Fibroblast of peridontal ligament (primary cell): ENCODE measurements at regions not wholly inside any gene's neighbourhood (a gene's known extent, or its start where the extent isn't known, plus 50 kb on each side); places are given as distances from the start of the nearest gene placed in this dataset.
"Not testable (repeated sequence)": the region's sequence is repeated elsewhere in the genome, so short reads cannot be mapped to it uniquely, and the experiment has no call there.

ENCODE experiments used
- DNase-seq: peaks from one replicate; pipeline ENCODE4 v3.0.0-alpha.2; 2010; ENCODE audit errors: extremely low read depth

- DNase-seq = peak; percentile 72
Measured at GRCh38 chr2:212777020-212777491, 238.5 kb upstream of the ERBB4 start.

DNA sequence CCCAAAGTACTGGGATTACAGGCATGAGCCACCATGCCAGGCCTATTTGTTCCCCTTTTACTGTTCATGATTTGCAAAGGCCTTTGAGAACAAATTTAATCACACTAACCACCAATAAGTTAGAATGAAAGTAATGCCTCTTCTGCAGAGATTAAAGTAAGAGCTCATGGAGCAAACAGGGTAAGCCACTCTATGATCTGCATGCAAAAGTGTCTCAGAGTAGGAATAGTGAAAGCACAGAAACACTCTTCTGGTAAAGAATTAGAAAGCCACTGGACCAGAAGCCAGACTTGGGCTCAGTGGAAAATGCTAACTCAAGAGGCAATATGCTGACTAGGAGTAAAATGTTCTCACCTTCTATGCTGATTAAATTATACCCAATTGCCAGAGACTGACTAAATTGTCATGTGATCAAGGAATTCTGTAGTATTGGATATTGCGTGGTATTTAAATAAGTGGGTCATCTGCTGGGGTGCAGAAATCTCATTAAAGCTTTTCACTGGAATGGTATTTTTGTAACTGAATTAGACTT, 235.3 kb upstream of the ERBB4 start:
- no peak for DNase-seq

DNA sequence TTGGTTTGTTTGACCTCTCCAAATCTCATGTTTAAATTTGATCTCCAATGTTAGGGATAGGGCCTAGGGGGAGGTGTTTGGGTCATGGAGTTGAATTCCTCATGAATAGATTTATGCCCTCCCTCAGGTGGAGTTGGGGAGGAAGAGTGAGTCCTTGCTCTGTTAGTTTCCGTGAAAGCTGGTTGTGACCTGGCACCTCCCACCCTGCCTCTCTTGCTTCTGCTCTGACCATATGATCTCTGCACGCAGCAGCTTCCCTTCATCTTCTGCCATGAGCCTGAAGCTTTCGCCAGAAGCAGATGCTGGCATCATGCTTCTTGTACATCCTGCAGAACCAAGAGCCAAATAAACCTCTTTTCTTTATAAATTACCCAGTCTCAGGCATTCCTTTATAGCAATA, 231.6 kb upstream of the ERBB4 start:
- peak; percentile 4 for DNase-seq

- no peak for DNase-seq
Measured at GRCh38 chr2:212766921-212767320, 228.3 kb upstream of the ERBB4 start.

DNA sequence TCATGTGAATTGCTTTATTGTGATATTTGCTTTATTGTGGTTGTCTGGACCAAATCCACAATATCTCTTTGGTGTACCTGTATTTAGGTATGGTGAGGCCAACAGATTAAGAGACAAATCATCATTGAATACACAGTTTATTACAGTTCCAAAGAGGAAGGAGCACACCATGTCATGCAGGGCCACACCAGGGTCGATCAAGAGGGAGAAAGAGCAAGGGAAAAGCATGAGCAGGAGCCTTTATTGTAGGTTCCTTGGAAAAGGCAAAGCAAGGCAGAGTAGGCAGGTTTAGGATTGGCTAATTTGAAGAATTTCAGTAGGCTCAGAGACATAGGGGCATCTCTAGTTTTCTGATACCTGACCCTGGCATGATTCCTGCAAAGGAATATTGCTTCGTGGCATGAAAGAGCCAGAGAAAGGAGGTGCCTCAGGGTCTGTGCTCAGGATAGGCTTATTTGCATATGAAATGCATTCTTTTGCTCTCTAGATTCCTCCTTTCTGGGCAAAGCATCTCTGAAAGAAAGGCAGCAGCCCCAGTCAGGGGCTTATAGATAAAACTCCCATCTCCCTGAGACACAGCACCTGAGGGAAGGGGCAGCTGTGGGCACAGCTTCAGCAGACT, 214.2 kb upstream of the ERBB4 start:
- DNase-seq = no peak

DNA sequence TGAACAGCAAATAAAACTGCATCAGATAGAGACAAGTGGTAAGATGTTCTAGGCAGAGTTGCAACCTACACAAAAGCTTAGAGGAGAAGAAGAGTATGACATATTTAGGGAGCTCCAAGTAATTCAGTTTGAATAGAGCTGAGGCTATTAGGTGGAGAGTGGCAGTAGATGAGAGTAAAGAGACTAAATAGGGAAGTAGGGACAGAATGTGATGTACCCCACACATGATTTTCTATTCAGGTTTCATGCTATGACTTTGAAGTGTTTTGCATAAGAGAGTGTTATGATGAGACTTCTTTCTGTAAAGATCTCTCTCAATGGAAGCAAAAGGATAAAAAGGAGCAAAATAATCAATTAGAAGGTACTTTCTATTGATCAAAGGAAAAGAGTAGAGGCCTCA, 206.8 kb upstream of the ERBB4 start:
- no peak for DNase-seq

- no peak for DNase-seq
Measured at GRCh38 chr2:212737392-212738172, 199.0 kb upstream of the ERBB4 start.

DNA sequence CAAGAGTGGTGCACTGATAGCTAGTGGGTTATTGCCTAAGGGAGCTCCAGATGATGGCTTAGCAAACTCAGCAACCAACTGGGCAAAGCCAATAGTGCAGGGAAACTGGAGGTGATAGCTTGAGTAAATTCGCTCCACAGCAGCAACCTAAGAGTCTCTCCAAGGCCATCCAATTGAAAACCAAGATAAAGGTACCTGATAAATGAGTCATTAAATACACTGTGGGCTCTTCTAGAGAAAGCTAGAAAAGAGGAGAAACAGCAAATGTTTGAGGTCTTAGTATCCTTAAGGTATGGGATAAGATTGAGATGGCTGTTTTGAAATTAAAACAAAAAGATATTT, 197.8 kb upstream of the ERBB4 start:
- DNase-seq = no peak

DNA sequence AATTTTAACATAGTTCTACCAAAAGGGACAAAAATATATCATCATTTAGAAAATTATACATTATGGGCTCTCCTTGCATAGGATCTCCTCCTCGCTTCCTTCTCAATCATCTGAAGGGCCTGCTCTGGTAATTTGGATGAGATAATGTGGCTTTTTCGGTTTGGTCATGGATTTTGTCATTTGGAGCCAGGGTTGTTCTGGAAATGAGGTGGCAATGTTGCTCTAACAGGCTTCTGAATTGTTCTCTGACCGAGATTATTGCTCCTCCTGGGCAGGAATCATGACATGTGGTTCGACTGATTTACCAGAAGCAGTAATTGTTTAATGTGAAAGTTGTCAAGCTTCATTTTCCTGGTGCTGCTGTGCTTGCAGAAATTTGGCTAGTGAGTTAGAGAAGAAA, 194.7 kb upstream of the ERBB4 start:
- no peak for DNase-seq

DNA sequence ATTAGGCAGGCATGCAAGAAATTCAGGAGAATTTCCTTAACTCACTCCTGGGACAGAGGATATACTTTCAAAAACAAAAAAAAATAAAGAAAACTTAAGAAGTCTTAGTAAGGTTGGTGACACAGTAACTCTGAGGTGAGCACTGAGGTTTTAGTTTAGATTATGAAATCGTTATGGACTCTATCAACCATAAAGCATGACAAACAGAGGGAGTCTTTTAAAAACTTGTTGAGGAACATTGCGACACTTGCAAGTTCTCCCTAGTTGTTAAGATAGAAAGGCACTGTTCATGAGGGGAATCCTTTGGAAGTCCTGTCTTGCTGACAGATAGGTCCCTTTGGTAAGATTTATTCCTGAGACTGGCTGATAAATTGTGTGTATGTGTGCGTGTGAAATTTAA, 194.3 kb upstream of the ERBB4 start:
- DNase-seq = no peak

DNA sequence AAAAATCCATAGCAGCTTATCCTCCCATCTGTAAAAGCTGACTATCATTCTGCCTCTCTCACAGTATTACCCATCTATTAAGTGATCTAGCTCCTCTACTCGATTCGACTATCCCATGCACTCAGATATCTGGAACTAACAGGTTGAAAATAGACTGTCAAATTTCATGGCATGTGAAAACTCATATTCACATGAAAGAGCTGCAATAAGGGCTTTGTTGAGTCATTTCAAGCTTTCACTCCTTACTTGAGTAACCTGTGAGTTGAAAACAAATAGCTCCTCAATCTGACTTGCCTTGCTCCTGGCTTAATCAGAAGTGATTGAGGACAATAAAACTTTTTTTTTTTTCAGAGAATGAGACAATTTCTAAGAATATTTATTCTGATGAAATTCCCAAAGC, 192.4 kb upstream of the ERBB4 start:
- DNase-seq = no peak

- DNase-seq = no peak
Measured at GRCh38 chr2:212728717-212729116, 190.1 kb upstream of the ERBB4 start.

DNA sequence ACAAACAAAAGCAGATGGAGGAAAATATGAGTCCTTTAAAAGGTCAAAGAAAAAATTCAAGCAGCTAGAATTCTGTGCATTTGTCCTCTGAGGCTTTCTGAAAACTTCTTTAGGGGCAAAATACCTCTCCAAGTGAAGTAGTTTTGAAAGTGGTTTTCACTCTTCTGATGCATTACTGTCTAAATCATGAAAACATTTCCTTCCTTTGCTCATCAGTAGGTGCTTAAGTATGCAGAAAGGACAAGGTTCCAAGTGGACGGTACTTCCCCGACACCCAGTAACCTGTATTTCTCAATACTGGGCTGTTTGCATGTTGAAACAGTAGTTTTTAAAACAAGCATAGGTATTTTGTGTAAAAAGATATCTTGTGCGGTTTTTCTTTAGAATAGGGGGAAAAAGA, 189.1 kb upstream of the ERBB4 start:
- no peak for DNase-seq

- DNase-seq = no peak
Measured at GRCh38 chr2:212726403-212726802, 187.8 kb upstream of the ERBB4 start.

- DNase-seq = no peak
Measured at GRCh38 chr2:212725180-212725579, 186.6 kb upstream of the ERBB4 start.

DNA sequence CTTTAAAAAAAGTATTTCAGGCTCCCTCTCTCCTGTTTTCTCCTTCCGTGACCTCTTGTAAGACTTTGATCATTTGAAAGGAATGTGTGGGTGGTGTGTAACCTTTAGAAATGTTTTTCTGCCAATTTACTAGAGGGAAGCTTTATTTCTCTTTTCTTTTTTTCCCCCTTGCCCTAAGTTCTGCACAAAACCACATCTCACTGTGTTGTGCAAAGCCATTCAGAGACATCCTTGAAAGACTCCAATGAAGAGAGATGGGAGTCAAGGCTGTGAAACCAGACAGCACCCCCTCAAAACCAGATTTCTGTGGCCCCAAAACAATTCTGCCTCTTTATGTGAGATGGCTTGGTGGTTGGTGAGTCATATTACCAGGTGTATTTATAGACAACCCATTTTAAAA, 184.6 kb upstream of the ERBB4 start:
- DNase-seq = peak; percentile 50

GRCh38 chr2:212722046-212722445, 183.4 kb upstream of the ERBB4 start:
- no peak for DNase-seq

GRCh38 chr2:212721026-212721451, 182.4 kb upstream of the ERBB4 start:
- DNase-seq = no peak

- DNase-seq = not testable (repeated sequence)
Measured at GRCh38 chr2:212715411-212715810, 176.8 kb upstream of the ERBB4 start.

DNA sequence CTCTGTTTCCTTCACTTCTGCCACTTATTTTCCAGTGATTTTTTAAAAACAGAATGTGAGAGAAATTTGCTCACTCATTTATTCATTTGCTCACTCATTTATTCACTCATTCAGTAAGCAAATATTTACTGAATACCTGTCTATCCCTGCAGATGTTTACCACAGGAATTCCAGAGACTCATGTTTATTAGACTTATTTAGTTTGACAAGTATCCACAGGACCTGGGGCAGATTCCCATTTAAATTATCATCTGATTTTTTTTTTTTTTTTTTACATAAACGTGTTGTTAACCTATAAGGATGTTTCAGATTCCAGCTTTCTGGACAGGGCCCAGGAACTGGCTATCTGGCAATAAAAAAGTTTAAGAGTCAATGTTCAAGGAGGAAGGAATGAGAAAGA, 175.1 kb upstream of the ERBB4 start:
- DNase-seq = no peak

- no peak for DNase-seq
Measured at GRCh38 chr2:212712991-212713390, 174.4 kb upstream of the ERBB4 start.

GRCh38 chr2:212712466-212712865, 173.9 kb upstream of the ERBB4 start:
- no peak for DNase-seq

- DNase-seq = peak; percentile 88
Measured at GRCh38 chr2:212711856-212712255, 173.3 kb upstream of the ERBB4 start.
